GM21381 (cell line): ENCODE measurements at regions not wholly inside any gene's neighbourhood (a gene's known extent, or its start where the extent isn't known, plus 50 kb on each side); places are given as distances from the start of the nearest gene placed in this dataset.

Experiments used
- ATAC-seq: cut with Tn5 transposase; IDR thresholded peaks from one replicate; pipeline ENCODE4 v1.9.1; 2021; ENCODE audit warnings: mild to moderate bottlenecking, moderate library complexity; ENCODE audit not compliant: unreplicated experiment

DNA sequence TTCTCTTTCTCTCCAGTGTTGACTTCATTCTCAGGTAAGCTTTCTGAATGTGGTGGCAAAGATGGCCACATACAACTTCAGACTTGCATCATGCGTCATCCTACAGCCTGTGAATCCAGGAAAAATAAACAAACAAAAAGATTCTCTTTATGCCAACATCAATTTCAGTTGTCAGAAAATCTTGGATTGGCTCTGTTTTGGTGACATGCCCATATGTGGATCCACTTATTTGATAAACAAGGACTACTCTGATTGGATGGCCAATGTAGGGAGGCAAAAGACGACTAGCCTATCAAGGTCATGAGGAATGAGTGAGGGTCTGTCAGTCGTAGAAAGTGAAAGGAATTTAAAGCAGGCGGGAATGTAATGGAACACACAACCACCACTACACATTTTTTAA is 866.6 kb downstream of the USP25 start:
- ATAC-seq: no peak

DNA sequence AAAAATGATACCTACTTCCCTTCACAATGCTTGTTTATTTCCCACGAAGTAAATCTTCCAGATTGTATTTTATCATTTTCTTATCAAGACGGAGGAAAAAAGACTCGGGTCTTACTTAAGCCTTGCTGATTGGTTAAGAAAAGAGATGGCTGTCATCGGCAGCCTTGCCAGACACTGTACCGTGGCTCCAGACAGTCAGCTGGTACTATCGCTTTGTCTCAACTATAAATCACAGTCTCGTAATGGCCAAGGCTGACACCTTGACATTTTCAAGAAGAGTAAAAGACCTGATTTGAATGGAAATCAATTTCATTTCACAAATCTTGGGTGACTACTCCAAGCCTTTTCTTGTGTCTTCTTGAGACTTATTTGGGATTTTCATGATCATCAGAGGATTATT is 868.0 kb downstream of the USP25 start:
- ATAC-seq: no peak

DNA sequence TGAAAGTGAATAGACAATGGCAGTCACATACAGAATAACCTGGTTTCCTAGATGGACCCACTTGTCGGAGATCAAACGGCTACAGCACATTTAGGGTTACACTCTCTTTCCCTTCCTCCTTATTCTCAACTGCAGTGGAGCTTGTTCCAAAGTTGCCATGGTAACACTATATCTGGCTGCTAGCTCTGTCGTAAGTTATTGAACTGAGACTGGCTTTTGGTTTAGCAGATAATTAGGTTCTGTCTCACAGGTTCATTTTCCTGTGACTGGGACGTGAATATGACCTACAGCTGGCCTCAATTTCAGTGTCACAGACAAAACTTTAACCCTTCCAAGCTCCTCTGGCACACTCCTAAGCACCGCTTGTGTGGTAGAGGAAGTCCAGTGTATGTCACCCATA is 875.8 kb downstream of the USP25 start:
- ATAC-seq: no peak

DNA sequence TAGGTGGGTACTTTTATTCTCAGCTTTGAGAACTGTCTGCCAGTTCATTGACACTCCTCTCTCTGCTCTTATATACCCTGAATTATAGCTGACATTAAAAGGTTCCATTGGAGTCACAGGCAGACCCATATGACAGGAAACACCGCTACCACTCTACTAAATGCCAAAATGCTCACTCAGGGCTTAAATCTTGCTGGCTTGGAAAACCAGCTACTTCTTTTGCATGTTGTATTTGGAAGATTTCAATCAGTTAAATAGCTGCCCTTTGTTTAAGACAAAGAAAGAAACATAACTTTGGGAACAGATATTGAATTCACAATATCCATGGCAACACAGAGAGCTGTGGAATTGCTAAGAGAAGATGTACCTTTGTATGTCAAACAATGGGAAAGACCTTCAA is 876.5 kb downstream of the USP25 start:
- ATAC-seq: no peak

DNA sequence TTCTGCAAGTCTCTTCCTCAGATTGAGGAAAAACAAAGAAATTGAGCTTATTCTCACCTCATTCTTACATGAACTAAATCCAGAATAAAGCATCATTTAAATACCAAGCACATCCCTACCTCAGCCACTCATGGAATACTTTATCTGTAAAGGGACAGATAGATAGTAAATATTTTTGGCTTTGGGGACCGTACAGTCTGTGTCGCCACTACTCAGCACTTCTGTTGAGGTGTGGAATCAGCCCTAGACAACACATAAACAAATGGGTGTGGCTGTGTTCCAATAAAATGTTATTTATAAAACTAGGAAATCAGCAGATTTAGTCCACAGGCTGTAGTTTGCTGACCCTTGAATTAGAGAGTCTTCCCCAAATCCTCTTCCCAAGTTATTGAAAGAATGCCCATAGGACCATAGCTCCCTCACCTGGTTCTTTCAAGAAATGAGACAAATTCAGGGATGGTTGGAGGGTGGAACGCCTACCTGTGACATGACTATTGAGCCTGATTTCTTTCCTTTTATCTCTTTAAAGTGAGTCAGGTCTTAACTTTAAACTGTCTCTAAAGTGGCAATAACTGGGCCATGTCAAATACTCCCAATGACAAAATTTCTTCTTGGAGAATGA is 878.5 kb downstream of the USP25 start:
- no peak for ATAC-seq

DNA sequence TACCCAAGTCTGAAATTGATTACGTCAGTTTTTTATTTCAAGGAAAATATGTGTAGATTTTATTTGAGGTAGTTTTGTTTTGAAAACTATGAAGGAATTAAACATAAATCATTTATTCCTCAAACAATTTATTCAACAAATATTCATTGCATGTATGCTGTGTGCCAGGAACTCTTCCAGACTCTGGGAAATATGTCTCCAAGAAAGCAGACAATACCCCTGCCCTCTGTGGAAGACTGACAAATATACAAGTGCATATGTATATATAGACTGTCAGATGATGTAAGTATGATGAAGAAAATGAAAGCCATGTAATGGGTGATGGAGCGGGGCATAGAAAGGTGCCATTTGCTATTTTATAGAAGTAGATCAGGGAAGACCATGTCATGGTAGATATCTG is 889.5 kb downstream of the USP25 start:
- ATAC-seq: no peak

DNA sequence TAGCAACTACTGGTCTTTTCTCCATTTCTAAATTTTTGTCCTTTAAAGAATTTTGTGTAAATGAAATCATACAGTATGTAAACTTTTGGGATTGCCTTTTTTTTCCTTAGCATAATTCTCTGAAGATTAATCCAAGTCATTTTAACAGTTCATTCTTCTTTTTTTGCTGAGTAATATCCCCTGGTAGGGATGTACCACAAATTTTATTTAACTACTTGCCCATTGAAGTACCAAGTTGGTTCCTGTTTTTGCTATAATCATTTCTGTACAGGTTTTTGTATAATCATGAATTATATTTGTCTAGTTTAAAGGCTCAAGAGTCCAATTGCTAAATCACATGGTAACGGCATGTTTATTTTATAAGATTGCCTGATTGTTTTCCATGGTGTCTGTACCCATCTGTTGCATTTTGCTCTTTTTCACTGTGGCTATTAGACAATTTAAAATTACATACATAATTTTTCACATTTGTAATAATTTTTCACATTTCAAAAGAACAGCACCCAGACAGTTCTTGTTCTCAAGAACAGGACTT is 891.1 kb downstream of the USP25 start:
- ATAC-seq: no peak

DNA sequence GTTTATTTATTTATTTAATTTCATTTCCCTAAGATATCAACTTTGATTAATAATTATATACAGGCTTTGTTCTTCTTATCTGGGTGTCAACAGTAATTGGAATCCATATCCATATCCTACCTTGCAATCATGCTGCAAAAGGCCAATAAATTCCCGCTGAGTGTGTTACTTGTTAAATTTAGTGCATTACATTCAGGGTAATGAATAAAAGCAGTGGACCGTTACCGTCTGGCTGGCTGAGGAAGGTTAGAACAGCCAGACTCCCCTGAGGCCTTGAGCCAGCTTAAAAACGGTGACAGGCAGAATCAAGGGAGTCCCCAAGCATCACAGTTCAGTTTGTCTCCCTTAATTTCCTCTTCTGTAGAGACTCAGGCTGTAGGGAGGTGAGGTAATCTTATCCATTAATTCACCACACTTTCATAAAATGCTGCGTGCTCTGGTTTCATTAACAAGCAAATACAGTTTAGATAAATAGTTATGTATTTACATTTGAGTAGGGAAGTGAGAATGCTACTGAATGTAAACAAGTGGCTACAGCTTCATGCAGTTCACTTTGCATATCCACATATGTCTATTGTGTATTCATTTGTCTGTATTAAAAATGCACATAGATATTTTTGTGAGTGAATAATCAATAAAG is 888.2 kb upstream of the CXADR start:
- no peak for ATAC-seq

DNA sequence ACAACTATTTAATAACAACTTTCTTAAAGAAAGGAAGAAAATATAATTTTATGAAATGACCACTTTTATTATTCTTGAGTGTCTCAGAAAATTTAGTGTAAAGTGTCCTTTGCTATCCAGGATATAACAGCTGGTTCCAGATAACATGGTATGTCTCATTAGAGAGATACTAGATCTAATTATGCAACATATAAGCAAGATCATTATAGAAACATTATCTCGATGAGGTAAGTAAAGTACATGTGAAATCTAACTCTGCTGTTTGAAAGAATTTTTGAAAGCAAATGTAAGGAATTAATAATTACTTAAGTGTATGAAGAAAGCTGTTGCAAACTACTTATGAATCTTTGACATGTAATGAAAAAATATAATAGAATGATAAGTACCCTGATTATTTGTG is 887.4 kb upstream of the CXADR start:
- ATAC-seq: no peak

DNA sequence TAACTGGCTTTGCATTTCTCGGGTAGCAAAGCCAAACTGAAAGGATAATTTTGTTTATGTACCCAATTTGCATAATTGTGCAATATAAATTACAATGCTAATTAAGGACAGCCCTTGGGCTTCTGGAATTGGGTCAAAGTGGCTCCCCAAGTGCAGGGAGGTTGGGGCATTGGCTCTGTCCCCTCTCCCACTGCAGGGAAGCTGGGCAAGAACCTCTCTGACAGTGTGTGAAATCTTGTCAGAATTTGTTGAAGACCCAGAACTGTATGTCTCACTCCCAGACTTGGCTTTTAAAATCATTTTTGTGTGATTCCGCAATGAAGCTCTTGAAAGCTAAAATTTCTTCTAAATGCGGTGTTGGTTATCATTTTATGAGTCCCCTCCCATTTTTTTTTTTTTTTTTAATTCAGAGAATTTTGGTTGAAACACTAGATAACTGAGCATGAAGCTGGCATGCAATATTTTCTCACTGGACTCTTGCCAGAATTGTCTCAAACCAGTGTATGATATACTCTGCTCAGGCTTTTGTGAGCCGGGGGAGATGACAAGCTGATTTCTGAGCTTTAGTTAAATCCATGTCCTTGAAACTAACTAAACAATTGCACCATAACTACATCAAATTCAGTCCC is 878.9 kb upstream of the CXADR start:
- ATAC-seq: no peak

DNA sequence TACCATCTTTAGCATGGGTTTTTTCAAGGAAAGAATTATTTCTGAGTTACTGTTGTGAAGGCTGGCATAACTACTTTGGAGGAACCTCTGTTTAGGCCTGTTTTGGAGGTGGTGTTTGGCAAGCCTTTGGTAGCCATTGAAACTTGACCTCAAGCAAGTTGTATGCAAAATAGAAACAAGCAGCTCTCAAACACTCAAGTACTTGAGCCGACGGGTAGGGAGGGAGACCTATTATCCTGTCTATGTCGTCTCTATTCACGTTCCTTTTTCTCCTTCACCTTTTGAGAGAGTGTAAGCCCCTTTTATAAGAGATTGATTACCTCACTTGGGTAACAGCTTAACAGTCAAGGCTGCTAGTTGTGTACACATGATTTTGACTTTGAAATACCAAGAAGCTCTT is 878.3 kb upstream of the CXADR start:
- no peak for ATAC-seq

DNA sequence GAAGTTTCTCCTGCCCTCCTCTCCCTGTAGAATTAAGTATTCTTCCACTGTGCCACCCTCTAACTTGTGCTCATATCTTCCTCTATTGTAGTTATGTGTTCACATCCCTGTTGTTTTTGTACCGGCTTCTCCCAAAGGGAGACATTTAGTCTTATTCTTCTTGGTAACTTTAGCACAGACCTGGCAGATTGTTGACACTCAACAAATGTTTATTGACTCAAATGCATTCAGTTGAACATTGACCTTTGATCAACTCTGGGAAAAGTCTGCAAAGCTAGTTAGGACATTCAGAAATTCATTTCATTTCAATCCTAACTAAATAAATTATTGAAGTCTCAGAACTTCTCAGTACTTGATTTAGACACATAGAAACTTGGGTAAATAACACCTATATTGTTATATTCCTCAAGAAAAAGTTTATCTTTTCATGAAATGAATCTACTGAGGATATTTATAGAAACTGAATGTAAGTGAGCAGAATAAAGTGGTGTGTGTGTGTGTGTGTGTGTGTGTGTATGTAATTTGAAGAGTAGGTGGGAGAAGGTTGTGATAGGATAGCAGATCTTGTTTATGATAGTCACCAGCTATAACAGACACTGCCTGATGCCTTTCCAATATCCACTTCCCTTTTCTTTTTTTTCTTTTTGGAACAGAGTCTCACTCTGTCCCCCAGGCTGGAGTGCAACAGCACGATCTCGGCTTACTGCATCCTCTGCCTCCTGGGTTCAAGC is 872.4 kb upstream of the CXADR start:
- ATAC-seq: no peak

DNA sequence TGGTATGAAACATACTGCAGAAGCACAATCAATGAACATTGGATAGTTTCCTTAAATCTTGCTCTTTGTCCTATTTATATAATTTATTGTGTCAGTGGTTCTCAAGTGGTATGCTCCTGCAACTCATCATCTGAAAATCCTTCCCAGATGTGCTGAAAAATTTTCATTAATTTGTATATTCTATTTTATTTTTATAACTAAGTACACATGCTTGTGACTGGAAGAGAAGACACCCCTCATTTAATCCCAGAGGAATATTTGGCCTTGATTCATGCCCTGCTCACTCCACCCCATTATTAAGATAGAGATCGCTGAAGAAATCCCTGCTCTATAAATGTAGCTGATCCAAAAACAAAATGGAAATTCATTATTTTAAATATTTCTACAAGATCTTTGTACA is 870.5 kb upstream of the CXADR start:
- no peak for ATAC-seq

DNA sequence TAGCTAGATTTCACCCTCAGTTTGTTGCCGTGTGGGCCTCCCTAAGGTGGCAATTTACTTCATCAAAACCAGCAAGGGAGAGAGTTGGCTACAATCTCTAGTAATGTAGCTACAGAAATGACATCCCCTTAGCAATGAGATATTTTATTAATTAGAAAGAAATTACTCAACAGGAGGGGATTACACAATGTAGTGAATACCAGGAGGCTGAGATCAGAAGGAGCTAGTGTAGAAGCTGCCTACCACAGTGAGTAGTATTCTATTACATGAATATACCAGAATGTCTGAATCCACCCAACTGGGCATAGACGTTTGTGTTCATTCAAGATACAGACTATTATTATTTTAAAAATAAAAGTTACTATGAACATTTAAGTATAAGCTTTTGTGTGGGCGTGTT is 868.2 kb upstream of the CXADR start:
- no peak for ATAC-seq

DNA sequence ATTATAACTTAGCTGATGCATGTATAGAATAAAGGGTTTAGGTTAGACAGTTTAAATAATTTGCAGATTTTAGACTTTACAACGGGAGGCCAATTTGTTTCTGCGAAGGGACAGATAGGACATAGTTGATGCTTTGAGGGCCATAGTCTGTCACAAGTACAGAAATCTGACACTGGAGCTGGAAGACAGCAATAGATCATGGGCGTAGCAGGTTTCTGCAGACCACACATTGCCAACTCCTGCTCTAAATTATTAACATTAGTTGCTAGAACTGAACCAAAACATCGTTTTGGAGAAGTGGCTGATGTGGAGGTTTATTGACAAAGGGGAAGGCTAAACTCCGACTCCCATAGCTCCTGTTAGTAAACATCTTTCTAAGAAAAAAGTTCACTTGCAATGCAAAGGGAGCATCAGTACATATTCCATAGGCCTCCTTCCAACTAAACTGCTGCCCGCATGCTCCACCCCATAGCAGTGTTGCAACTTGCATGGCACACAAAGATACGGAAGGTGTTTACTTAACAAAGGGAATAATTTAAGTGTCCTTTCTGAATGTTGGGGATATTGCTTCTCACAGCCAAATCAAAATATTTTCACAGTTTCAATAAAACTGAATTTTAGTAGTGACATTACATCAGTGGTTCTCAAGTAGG is 862.0 kb upstream of the CXADR start:
- ATAC-seq: no peak

DNA sequence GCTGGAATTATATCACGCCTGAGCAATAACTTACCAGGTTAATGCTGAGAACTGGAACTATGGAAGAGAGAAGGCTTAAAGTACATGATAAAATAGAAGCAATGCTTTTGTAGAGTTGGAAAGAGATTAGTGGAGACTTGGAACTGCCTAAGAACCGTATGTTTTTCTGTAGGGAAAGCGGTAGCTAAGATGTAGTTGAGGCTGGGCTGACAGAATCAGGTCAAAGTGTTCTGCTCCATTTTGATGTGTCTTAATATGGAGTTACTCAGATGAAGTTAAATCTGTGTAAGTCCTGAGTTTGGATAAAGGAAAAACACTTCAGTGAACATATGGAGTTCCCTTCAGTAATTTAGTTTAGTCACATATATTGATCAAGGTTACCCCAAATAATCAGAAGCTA is 860.9 kb upstream of the CXADR start:
- ATAC-seq: no peak

DNA sequence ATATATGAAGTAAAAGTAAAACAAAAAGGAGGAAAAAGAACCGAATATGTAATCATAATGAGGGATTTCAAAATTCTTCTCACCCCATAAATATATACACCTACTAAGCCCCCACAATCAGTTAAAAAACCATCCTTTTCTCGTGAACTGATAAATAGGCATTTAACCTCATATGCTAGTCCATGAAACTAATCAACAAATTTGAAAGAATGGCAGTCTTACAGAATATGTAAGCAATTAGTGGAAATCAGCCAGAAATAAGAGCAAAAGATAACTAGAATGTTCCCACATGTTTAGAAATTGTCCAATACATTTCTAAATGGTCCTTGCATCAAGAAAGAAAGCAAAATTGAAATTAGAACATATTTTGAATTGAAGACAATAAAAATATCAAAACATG is 849.4 kb upstream of the CXADR start:
- no peak for ATAC-seq

DNA sequence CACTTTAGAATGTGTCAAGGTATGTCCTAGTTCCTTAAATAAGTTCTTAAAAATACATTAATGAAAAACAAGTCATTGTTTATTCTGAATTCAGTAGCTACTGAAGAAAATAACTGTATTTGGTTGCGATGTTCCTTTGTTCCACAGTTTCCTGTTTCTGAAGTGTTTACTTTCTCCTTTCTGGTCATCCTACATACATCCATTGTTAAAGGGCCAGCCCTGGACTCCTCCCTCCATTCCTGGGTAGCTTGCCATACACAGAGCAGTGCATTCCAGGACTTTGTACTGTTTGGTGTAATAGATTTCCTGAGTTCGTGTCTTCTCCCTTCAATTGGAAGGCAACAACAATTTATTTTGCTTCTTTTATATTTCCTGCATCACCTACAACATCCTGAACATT is 845.4 kb upstream of the CXADR start:
- ATAC-seq: no peak

DNA sequence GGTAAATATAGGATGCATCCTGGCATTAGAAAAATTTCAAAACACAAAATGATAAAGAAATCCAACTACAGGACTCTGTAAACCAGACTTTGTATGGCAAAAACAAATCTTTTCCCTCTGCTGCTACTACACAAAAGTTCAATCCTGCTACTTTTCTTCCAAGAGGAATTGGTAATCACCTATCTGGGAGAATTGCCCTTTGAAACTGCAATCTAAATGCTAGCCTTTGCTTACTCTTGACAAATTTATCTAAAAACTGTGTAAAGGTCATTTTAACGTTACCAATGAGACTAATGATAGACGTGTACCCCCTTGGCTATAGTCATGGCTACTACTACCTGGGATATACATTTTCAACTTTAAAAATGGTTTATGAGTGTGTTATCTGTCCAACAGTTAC is 837.9 kb upstream of the CXADR start:
- no peak for ATAC-seq

DNA sequence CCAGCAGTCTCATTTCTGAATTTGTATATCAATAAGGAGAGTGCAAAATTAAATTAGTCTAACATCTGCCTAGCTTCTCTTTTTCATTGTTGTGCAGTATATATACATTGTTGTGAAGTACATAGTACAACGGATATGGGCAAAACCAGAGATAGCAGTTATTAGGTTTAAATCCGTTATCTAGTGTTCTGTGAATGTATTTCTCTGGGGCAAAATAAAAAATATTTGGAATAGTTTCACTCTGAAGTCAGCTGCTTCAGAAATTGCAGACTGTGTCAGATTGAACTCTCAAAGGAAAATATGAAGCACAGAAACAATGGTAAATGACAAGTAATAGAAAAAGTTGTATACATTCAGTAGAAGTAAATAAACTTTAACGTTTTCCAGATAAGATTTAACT is 836.5 kb upstream of the CXADR start:
- ATAC-seq: no peak

DNA sequence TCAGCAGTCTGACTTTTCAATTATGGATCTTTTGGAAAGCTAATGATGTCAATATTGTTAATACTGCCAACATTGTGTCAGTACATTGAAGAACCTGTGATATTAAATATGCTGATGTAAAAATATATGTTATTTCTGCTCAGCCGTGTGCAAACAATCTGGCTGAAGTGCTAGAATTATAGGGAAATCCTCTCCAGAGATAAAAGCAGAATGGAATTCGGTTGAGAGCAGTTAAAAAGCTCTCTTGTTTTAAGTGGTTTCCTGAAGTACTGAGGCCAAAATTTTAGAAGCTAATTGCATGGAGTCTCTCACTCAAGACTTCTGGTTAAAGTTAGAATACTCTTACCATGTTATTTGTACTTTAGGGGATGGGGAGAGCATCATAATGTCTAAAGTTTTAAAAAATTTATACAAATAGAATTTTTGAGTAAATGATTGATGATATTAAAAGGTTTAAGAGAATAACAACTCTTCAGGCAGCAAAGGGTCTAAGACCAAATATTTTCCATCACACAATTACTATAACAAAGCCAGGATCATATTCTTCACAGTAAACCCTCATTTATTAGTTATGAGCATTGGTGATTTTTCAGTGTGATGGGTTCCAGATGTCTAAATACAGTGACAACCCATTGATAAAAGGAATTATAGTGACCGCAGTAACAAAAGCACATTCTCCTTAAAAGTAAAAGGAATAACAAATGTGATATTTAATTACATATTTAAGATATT is 834.2 kb upstream of the CXADR start:
- no peak for ATAC-seq
